Caco-2 (cell line): ENCODE measurements at regions not wholly inside any gene's neighbourhood (a gene's known extent, or its start where the extent isn't known, plus 50 kb on each side); places are given as distances from the start of the nearest gene placed in this dataset.

Experiments
- BruUV-seq: library from RNA; stranded (reverse); fragments of 400-500 nt; replicated peaks from 2 replicates; lab custom pipeline; 2021; lab: Mats Ljungman, UMichigan
- CTCF ChIA-PET: fragments of 300-600 bp; sonication (Branson Sonifier 250); formaldehyde crosslinking; loops from one replicate; lab custom pipeline; 2022; ENCODE audit warnings: antibody characterized with exemption; lab: Charles Lee
- POLR2A ChIA-PET: fragments of 300-600 bp; sonication (Branson Sonifier 250); formaldehyde crosslinking; loops from one replicate; lab custom pipeline; 2022; ENCODE audit warnings: antibody characterized with exemption; lab: Charles Lee
- DNase-seq, 2 experiments: peaks; one replicate each; pipeline versions ENCODE4 v3.0.0 to v3.0.0-alpha.2; 2020 to 2022
- H3K27me3 ChIP-seq: replicated peaks from 2 replicates; pipeline ENCODE4 v1.6.0; 2011; ENCODE audit warnings: low read length; ENCODE audit not compliant: control insufficient read depth, insufficient read depth
- H3K36me3 ChIP-seq: 2 replicates; pipeline ENCODE4 v1.5.1; 2011; ENCODE audit warnings: low read length; ENCODE audit not compliant: control insufficient read depth, insufficient read depth
- H3K4me1 ChIP-seq: fragments of 250-450 bp; sonication (Bioruptor Pico); 2 replicates; pipeline ENCODE4 v1.5.1; 2020; ENCODE audit warnings: mild to moderate bottlenecking
- H3K4me3 ChIP-seq: 2 replicates; pipeline ENCODE4 v1.5.1; 2011; ENCODE audit warnings: low read depth, mild to moderate bottlenecking, control low read depth, low read length
- H3K9me3 ChIP-seq: fragments of 250-450 bp; sonication (Bioruptor Pico); 2 replicates; pipeline ENCODE4 v1.5.1; 2020; ENCODE audit warnings: mild to moderate bottlenecking, moderate library complexity
- H3K27ac Mint-ChIP-seq: one replicate; pipeline ENCODE4 v1.8.0; 2022; ENCODE audit warnings: mixed read lengths; ENCODE audit not compliant: unreplicated experiment
- H3K27me3 Mint-ChIP-seq: one replicate; pipeline ENCODE4 v1.8.0; 2022; ENCODE audit warnings: mixed read lengths; ENCODE audit not compliant: insufficient read depth, unreplicated experiment
- H3K36me3 Mint-ChIP-seq: one replicate; pipeline ENCODE4 v1.8.0; 2022; ENCODE audit warnings: mild to moderate bottlenecking, mixed read lengths; ENCODE audit not compliant: insufficient read depth, unreplicated experiment
- H3K4me1 Mint-ChIP-seq: one replicate; pipeline ENCODE4 v1.8.0; 2022; ENCODE audit warnings: low read depth, mixed read lengths; ENCODE audit not compliant: unreplicated experiment
- H3K4me3 Mint-ChIP-seq: one replicate; pipeline ENCODE4 v1.8.0; 2022; ENCODE audit warnings: mild to moderate bottlenecking, moderate library complexity, mixed read lengths; ENCODE audit not compliant: unreplicated experiment
- H3K9me3 Mint-ChIP-seq: one replicate; pipeline ENCODE4 v1.8.0; 2022; ENCODE audit warnings: mixed read lengths; ENCODE audit not compliant: unreplicated experiment
- intact Hi-C: fragments of 100-400 bp; cut with micrococcal nuclease; formaldehyde crosslinking; loops from one replicate; pipeline ENCODE4 v1.10.0; 2022; ENCODE audit not compliant: unreplicated experiment
- TF ChIP-seq, protein P1 (sequence below), 2 experiments: fragments of 200-600 bp in 1 of 2; IDR thresholded peaks; 1 replicate in 1 of 2; 2 replicates in 1 of 2; pipeline versions ENCODE4 v1.5.1 to v1.8.0; 2011 to 2022; ENCODE audit warnings: antibody characterized with exemption in 1 of 2, control low read depth in 1 of 2, inconsistent platforms in 1 of 2, low read depth in 1 of 2, low read length in 1 of 2, mild to moderate bottlenecking in 1 of 2, moderate library complexity in 1 of 2; ENCODE audit not compliant: insufficient read depth in 1 of 2, severe bottlenecking in 1 of 2, unreplicated experiment in 1 of 2

- H3K27ac Mint-ChIP-seq = no peak overlapping the region
- no peaks in the 10 kb centered on the region for H3K36me3 ChIP-seq
- no peaks in the 10 kb centered on the region for H3K4me1 Mint-ChIP-seq
- no peaks in the 10 kb centered on the region for H3K4me1 ChIP-seq
- H3K9me3 ChIP-seq = no peaks in the 10 kb centered on the region
- no peaks in the 10 kb centered on the region for H3K27me3 Mint-ChIP-seq
- ChIA-PET CTCF (no interaction called here), POLR2A (no interaction called here)
- no peaks in the 10 kb centered on the region for H3K36me3 Mint-ChIP-seq
- no peak overlapping the region for H3K4me3 ChIP-seq
- intact Hi-C loops = no loop called here
- DNase-seq = no peak
- peaks cover 9% of the 10 kb centered on the region for H3K9me3 Mint-ChIP-seq
- H3K4me3 Mint-ChIP-seq = no peak overlapping the region
- H3K27me3 ChIP-seq = no peaks in the 10 kb centered on the region
- TF ChIP-seq, protein P1, sequence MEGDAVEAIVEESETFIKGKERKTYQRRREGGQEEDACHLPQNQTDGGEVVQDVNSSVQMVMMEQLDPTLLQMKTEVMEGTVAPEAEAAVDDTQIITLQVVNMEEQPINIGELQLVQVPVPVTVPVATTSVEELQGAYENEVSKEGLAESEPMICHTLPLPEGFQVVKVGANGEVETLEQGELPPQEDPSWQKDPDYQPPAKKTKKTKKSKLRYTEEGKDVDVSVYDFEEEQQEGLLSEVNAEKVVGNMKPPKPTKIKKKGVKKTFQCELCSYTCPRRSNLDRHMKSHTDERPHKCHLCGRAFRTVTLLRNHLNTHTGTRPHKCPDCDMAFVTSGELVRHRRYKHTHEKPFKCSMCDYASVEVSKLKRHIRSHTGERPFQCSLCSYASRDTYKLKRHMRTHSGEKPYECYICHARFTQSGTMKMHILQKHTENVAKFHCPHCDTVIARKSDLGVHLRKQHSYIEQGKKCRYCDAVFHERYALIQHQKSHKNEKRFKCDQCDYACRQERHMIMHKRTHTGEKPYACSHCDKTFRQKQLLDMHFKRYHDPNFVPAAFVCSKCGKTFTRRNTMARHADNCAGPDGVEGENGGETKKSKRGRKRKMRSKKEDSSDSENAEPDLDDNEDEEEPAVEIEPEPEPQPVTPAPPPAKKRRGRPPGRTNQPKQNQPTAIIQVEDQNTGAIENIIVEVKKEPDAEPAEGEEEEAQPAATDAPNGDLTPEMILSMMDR (IDR thresholded peaks at IDR 0.05; ENCODE audit: insufficient read depth in 1 of 2, low read depth in 1 of 2, low read length in 1 of 2, severe bottlenecking in 1 of 2, unreplicated experiment in 1 of 2) = no peak
- no TSS peak for BruUV-seq
Measured at GRCh38 chr4:136810626-136811025, 721.7 kb downstream of the PCDH18 start.

GRCh38 chr4:136806844-136807243, 725.5 kb downstream of the PCDH18 start:
- Mint-ChIP-seq H3K4me1 (no peaks in the 10 kb centered on the region), H3K27ac (no peak overlapping the region), H3K36me3 (no peaks in the 10 kb centered on the region), H3K27me3 (no peaks in the 10 kb centered on the region), H3K9me3 (peaks cover 15% of the 10 kb centered on the region), H3K4me3 (no peak overlapping the region)
- Histone ChIP-seq H3K4me3 (no peak overlapping the region), H3K36me3 (no peaks in the 10 kb centered on the region), H3K9me3 (no peaks in the 10 kb centered on the region), H3K27me3 (no peaks in the 10 kb centered on the region), H3K4me1 (no peaks in the 10 kb centered on the region)
- intact Hi-C loops = no loop called here
- BruUV-seq = no TSS peak
- TF ChIP-seq, protein P1 (IDR thresholded peaks at IDR 0.05; ENCODE audit: insufficient read depth in 1 of 2, low read depth in 1 of 2, low read length in 1 of 2, severe bottlenecking in 1 of 2, unreplicated experiment in 1 of 2) = no peak
- no peak for DNase-seq
- ChIA-PET CTCF (no interaction called here), POLR2A (no interaction called here)

DNA sequence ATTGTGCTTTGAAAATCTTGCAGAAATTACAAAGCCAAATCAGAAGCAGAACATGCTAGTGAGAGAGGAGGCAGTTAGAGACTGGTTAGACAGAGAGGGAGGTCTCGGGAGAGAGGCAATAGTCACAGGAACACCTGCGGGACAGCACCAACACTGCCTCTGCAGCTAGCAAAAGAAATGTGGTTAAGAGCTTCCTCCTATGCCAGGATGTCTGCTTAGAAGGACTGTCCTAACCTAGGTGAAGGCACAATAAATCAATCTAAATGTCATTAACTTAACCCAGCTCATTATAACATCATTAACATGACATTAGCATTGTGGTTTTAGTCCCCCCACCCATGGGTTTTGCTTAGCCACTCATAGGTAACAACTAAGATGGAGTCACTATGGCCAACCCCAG, 726.7 kb downstream of the PCDH18 start:
- no TSS peak for BruUV-seq
- Histone ChIP-seq H3K4me3 (no peak overlapping the region), H3K36me3 (no peaks in the 10 kb centered on the region), H3K9me3 (no peaks in the 10 kb centered on the region), H3K4me1 (no peaks in the 10 kb centered on the region), H3K27me3 (no peaks in the 10 kb centered on the region)
- H3K27me3 Mint-ChIP-seq = no peaks in the 10 kb centered on the region
- ChIA-PET POLR2A (no interaction called here), CTCF (no interaction called here)
- no peaks in the 10 kb centered on the region for H3K36me3 Mint-ChIP-seq
- H3K4me1 Mint-ChIP-seq = no peaks in the 10 kb centered on the region
- H3K9me3 Mint-ChIP-seq = peaks cover 15% of the 10 kb centered on the region
- TF ChIP-seq, protein P1 (IDR thresholded peaks at IDR 0.05; ENCODE audit: insufficient read depth in 1 of 2, low read depth in 1 of 2, low read length in 1 of 2, severe bottlenecking in 1 of 2, unreplicated experiment in 1 of 2) = no peak
- H3K4me3 Mint-ChIP-seq = no peak overlapping the region
- H3K27ac Mint-ChIP-seq = no peak overlapping the region
- no peak for DNase-seq
- intact Hi-C loops = no loop called here
